ENCODE measurements at regions not wholly inside any gene's neighbourhood (a gene's known extent, or its start where the extent isn't known, plus 50 kb on each side); places are given as distances from the start of the nearest gene placed in this dataset.

GRCh38 chr6:77340331-77340730 lies 123.0 kb downstream of the HTR1B start:
- TF ChIP-seq, protein P1, sequence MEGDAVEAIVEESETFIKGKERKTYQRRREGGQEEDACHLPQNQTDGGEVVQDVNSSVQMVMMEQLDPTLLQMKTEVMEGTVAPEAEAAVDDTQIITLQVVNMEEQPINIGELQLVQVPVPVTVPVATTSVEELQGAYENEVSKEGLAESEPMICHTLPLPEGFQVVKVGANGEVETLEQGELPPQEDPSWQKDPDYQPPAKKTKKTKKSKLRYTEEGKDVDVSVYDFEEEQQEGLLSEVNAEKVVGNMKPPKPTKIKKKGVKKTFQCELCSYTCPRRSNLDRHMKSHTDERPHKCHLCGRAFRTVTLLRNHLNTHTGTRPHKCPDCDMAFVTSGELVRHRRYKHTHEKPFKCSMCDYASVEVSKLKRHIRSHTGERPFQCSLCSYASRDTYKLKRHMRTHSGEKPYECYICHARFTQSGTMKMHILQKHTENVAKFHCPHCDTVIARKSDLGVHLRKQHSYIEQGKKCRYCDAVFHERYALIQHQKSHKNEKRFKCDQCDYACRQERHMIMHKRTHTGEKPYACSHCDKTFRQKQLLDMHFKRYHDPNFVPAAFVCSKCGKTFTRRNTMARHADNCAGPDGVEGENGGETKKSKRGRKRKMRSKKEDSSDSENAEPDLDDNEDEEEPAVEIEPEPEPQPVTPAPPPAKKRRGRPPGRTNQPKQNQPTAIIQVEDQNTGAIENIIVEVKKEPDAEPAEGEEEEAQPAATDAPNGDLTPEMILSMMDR (IDR thresholded peaks at IDR 0.05) = no peak
- TF ChIP-seq POLR2A (IDR thresholded peaks at IDR 0.05) = no peak
- no peak for TF ChIP-seq EP300 (IDR thresholded peaks at IDR 0.05)
